H9 (cell line): ENCODE measurements at regions not wholly inside any gene's neighbourhood (a gene's known extent, or its start where the extent isn't known, plus 50 kb on each side); places are given as distances from the start of the nearest gene placed in this dataset.

Source experiments
- DNase-seq: peaks from one replicate; pipeline ENCODE4 v3.0.0-alpha.2; 2017
- H2AFZ ChIP-seq: one replicate; pipeline ENCODE4 v1.6.1; 2013; ENCODE audit warnings: mild to moderate bottlenecking, low read length, control low read depth, moderate library complexity
- H2AK5ac ChIP-seq: 2 replicates; pipeline ENCODE4 v1.6.1; 2013; ENCODE audit warnings: low read length, control low read depth, mixed read lengths; ENCODE audit not compliant: insufficient read length
- H2BK120ac ChIP-seq: one replicate; pipeline ENCODE4 v1.6.1; 2013; ENCODE audit warnings: low read depth, mild to moderate bottlenecking, low read length, control low read depth, inconsistent platforms; ENCODE audit not compliant: poor library complexity, severe bottlenecking
- H2BK12ac ChIP-seq: 2 replicates; pipeline ENCODE4 v1.6.1; 2013; ENCODE audit warnings: low read length, control low read depth, mixed read lengths, low read depth; ENCODE audit not compliant: insufficient read length
- H2BK15ac ChIP-seq: 2 replicates; pipeline ENCODE4 v1.6.1; 2013; ENCODE audit warnings: low read depth, low read length, control low read depth
- H2BK20ac ChIP-seq: one replicate; pipeline ENCODE4 v1.6.1; 2013; ENCODE audit warnings: low read depth, mild to moderate bottlenecking, low read length, control low read depth, inconsistent platforms; ENCODE audit not compliant: poor library complexity, severe bottlenecking
- H2BK5ac ChIP-seq: 2 replicates; pipeline ENCODE4 v1.6.1; 2013; ENCODE audit warnings: low read length, control low read depth, mixed read lengths; ENCODE audit not compliant: insufficient read length
- H3K14ac ChIP-seq: 2 replicates; pipeline ENCODE4 v1.6.1; 2013; ENCODE audit warnings: low read length, control low read depth; ENCODE audit not compliant: insufficient read depth
- H3K18ac ChIP-seq: 2 replicates; pipeline ENCODE4 v1.6.1; 2013; ENCODE audit warnings: low read depth, mild to moderate bottlenecking, mixed read lengths, low read length, control low read depth; ENCODE audit not compliant: insufficient read length
- H3K23ac ChIP-seq: 2 replicates; pipeline ENCODE4 v1.6.1; 2013; ENCODE audit warnings: low read length, control low read depth, mixed read lengths, low read depth; ENCODE audit not compliant: insufficient read length
- H3K23me2 ChIP-seq: 2 replicates; pipeline ENCODE4 v1.6.1; 2013; ENCODE audit warnings: low read depth, mild to moderate bottlenecking, mixed read lengths, low read length, control low read depth; ENCODE audit not compliant: insufficient read length, poor library complexity, severe bottlenecking
- H3K27ac ChIP-seq: 2 replicates; pipeline ENCODE4 v1.5.1; 2013; ENCODE audit warnings: low read length, control low read depth, mixed read lengths, low read depth; ENCODE audit not compliant: insufficient read length
- H3K27me3 ChIP-seq: 2 replicates; pipeline ENCODE4 v1.6.1; 2013; ENCODE audit warnings: low read length, control low read depth, inconsistent platforms; ENCODE audit not compliant: insufficient read depth
- H3K4ac ChIP-seq: 2 replicates; pipeline ENCODE4 v1.6.1; 2013; ENCODE audit warnings: low read depth, mild to moderate bottlenecking, control low read depth, inconsistent platforms, low read length, moderate library complexity
- H3K4me1 ChIP-seq: 2 replicates; pipeline ENCODE4 v1.6.1; 2013; ENCODE audit warnings: low read length, control low read depth, inconsistent platforms; ENCODE audit not compliant: insufficient read depth
- H3K4me2 ChIP-seq: 2 replicates; pipeline ENCODE4 v1.6.1; 2013; ENCODE audit warnings: low read length, control low read depth, mixed read lengths; ENCODE audit not compliant: insufficient read length, insufficient read depth
- H3K56ac ChIP-seq: 2 replicates; pipeline ENCODE4 v1.6.1; 2013; ENCODE audit warnings: low read depth, mild to moderate bottlenecking, mixed read lengths, low read length, control low read depth; ENCODE audit not compliant: insufficient read length
- H3K79me1 ChIP-seq: 2 replicates; pipeline ENCODE4 v1.6.1; 2013; ENCODE audit warnings: low read depth, mild to moderate bottlenecking, moderate library complexity, low read length, control low read depth, inconsistent platforms; ENCODE audit not compliant: insufficient read depth, poor library complexity, severe bottlenecking
- H3K79me2 ChIP-seq: 2 replicates; pipeline ENCODE4 v1.6.1; 2013; ENCODE audit warnings: low read length, control low read depth, inconsistent platforms; ENCODE audit not compliant: insufficient read depth
- H3K9ac ChIP-seq: 2 replicates; pipeline ENCODE4 v1.6.1; 2013; ENCODE audit warnings: low read length, control low read depth, mixed read lengths; ENCODE audit not compliant: insufficient read length; ENCODE audit errors: extremely low read depth
- H3K9me3 ChIP-seq: one replicate; pipeline ENCODE4 v1.6.1; 2013; ENCODE audit warnings: low read depth, low read length, inconsistent platforms; ENCODE audit not compliant: control insufficient read depth
- H3T11ph ChIP-seq: one replicate; pipeline ENCODE4 v1.6.1; 2013; ENCODE audit warnings: mild to moderate bottlenecking, low read length, control low read depth, inconsistent platforms
- H4K20me1 ChIP-seq: one replicate; pipeline ENCODE4 v1.6.1; 2013; ENCODE audit not compliant: control insufficient read depth, insufficient read length, insufficient read depth
- H4K5ac ChIP-seq: 2 replicates; pipeline ENCODE4 v1.6.1; 2013; ENCODE audit warnings: low read depth, mild to moderate bottlenecking, mixed read lengths, low read length, control low read depth; ENCODE audit not compliant: insufficient read length
- H4K8ac ChIP-seq: replicated peaks from 2 replicates; pipeline ENCODE4 v1.6.1; 2013; ENCODE audit warnings: low read length, control low read depth, mixed read lengths, low read depth; ENCODE audit not compliant: insufficient read length
- H4K91ac ChIP-seq: 2 replicates; pipeline ENCODE4 v1.6.1; 2013; ENCODE audit warnings: low read depth, mild to moderate bottlenecking, moderate library complexity, mixed read lengths, low read length, control low read depth; ENCODE audit not compliant: insufficient read length
- H3K27ac Mint-ChIP-seq, 3 experiments: 2 replicates in 2 of 3; 3 replicates in 1 of 3; pipeline ENCODE4 v1.8.0; 2020 to 2021; ENCODE audit warnings: mixed read lengths in 3 of 3, mild to moderate bottlenecking in 1 of 3, moderate library complexity in 1 of 3
- H3K27me3 Mint-ChIP-seq: 2 replicates; pipeline ENCODE4 v1.8.0; 2021; ENCODE audit warnings: low read depth, mild to moderate bottlenecking, moderate library complexity, mixed read lengths
- H3K36me3 Mint-ChIP-seq, 3 experiments: 2 replicates in 2 of 3; 3 replicates in 1 of 3; pipeline ENCODE4 v1.8.0; 2020 to 2021; ENCODE audit warnings: low read depth in 3 of 3, mixed read lengths in 3 of 3; ENCODE audit not compliant: insufficient read depth in 1 of 3
- H3K4me1 Mint-ChIP-seq, 2 experiments: 2 replicates each; pipeline ENCODE4 v1.8.0; 2020; ENCODE audit warnings: mixed read lengths in 2 of 2
- H3K4me3 Mint-ChIP-seq, 2 experiments: 2 replicates in 1 of 2; 3 replicates in 1 of 2; pipeline ENCODE4 v1.8.0; 2020 to 2021; ENCODE audit warnings: mild to moderate bottlenecking in 2 of 2, mixed read lengths in 2 of 2, moderate library complexity in 1 of 2
- H3K9me3 Mint-ChIP-seq, 2 experiments: 2 replicates in 1 of 2; 3 replicates in 1 of 2; pipeline ENCODE4 v1.8.0; 2020; ENCODE audit warnings: mild to moderate bottlenecking in 2 of 2, mixed read lengths in 2 of 2, moderate library complexity in 1 of 2
- WGBS: extraction: QIAGEN DNeasy Blood & Tissue Kit; methylation state at CpG from one replicate; pipeline ENCODE4 v1.1.7; 2013; ENCODE audit warnings: missing lambda C conversion rate, low lambda C conversion rate, mixed read lengths; ENCODE audit not compliant: insufficient read length; ENCODE audit errors: extremely low coverage; 5-methylcytosine and 5-hydroxymethylcytosine counted together
- TF ChIP-seq, protein P1 (sequence below): fragments of 200-600 bp; sonication (generic); conservative IDR thresholded peaks from 3 replicates; pipeline ENCODE4 v1.8.0; 2021; ENCODE audit warnings: antibody characterized with exemption, mild to moderate bottlenecking

DNA sequence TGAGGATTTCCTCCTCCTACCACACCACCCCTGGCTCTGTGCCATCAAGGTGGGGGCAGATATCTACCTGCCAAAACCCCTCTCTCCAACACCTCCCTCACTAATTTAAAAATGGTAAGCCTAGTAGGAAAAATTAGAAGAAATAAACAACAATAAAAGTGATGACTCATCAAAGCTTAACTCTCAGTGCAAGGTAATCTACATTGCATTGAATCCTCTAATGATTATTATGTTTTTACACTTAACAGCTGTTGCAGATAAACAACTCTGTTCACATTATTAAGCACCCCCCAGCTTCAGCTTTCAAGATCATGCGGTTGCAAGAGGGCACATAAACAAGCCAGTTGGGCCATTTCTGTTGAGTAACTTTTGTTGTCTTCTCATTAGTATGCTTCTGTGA, 396.1 kb upstream of the ATP11B start:
- Histone ChIP-seq H4K8ac (no peak overlapping the region), H3K9ac (no peak overlapping the region), H3K23me2 (no peaks in the 10 kb centered on the region), H2AK5ac (no peak overlapping the region), H3K14ac (no peak overlapping the region), H2BK20ac (no peak overlapping the region), H4K5ac (no peak overlapping the region), H3K23ac (no peak overlapping the region), H2BK15ac (no peak overlapping the region), H3K4me2 (no peak overlapping the region), H3K79me1 (no peaks in the 10 kb centered on the region), H4K91ac (no peak overlapping the region), H2BK12ac (no peak overlapping the region), H3K79me2 (no peaks in the 10 kb centered on the region), H3K9me3 (no peaks in the 10 kb centered on the region), H3K27me3 (no peaks in the 10 kb centered on the region), H3K18ac (no peak overlapping the region), H2BK5ac (no peak overlapping the region), H3K4ac (no peak overlapping the region), H2BK120ac (no peak overlapping the region), H3T11ph (no peak overlapping the region), H3K4me1 (peaks cover 4% of the 10 kb centered on the region; the same call in 1 of the 2 replicates), H3K27ac (no peak overlapping the region), H4K20me1 (no peaks in the 10 kb centered on the region), H2AFZ (no peak overlapping the region), H3K56ac (no peak overlapping the region)
- no CpG with 5 or more reads among the region's 1 CpG for WGBS
- no peak for DNase-seq
- Mint-ChIP-seq H3K27me3 (no peaks in the 10 kb centered on the region), H3K4me1 (peaks cover 30 to 41% of the 10 kb centered on the region in 2 experiments), H3K9me3 (no peaks in the 10 kb centered on the region), H3K4me3 (no peak overlapping the region), H3K27ac (no peak overlapping the region), H3K36me3 (no peaks in the 10 kb centered on the region; a peak in 1 of 7 replicates)
- TF ChIP-seq, protein P1, sequence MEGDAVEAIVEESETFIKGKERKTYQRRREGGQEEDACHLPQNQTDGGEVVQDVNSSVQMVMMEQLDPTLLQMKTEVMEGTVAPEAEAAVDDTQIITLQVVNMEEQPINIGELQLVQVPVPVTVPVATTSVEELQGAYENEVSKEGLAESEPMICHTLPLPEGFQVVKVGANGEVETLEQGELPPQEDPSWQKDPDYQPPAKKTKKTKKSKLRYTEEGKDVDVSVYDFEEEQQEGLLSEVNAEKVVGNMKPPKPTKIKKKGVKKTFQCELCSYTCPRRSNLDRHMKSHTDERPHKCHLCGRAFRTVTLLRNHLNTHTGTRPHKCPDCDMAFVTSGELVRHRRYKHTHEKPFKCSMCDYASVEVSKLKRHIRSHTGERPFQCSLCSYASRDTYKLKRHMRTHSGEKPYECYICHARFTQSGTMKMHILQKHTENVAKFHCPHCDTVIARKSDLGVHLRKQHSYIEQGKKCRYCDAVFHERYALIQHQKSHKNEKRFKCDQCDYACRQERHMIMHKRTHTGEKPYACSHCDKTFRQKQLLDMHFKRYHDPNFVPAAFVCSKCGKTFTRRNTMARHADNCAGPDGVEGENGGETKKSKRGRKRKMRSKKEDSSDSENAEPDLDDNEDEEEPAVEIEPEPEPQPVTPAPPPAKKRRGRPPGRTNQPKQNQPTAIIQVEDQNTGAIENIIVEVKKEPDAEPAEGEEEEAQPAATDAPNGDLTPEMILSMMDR: no peak
